Keratinocyte (primary cell): ENCODE measurements at regions not wholly inside any gene's neighbourhood (a gene's known extent, or its start where the extent isn't known, plus 50 kb on each side); places are given as distances from the start of the nearest gene placed in this dataset.

ENCODE experiments used
- DNase-seq: peaks from one replicate; pipeline ENCODE4 v3.0.0-alpha.2; 2011; ENCODE audit warnings: low read depth, missing footprints, low spot score
- FAIRE-seq: peaks from 2 replicates; lab custom pipeline; 2011; peaks lifted over from hg19 to GRCh38; lab: Jason Lieb, UNC
- H2AFZ ChIP-seq: 2 replicates; pipeline ENCODE4 v1.6.0; 2012; ENCODE audit warnings: low read length, control low read depth, inconsistent platforms; ENCODE audit not compliant: control insufficient read depth
- H3K27ac ChIP-seq: 2 replicates; pipeline ENCODE4 v1.5.1; 2011; ENCODE audit warnings: low read length; ENCODE audit not compliant: control insufficient read depth, insufficient read depth
- H3K27me3 ChIP-seq: 3 replicates; pipeline ENCODE4 v1.6.0; 2011; ENCODE audit warnings: low read length; ENCODE audit not compliant: control insufficient read depth, insufficient read depth; ENCODE audit errors: extremely low read depth
- H3K36me3 ChIP-seq, 2 experiments: 2 replicates in 1 of 2; 3 replicates in 1 of 2; pipeline ENCODE4 v1.5.1; 2011; ENCODE audit warnings: low read length in 2 of 2, mild to moderate bottlenecking in 1 of 2; ENCODE audit not compliant: control insufficient read depth in 2 of 2, insufficient read depth in 2 of 2; ENCODE audit errors: extremely low read depth in 1 of 2
- H3K4me1 ChIP-seq: 3 replicates; pipeline ENCODE4 v1.5.1; 2011; ENCODE audit warnings: low read length; ENCODE audit not compliant: control insufficient read depth, insufficient read depth; ENCODE audit errors: extremely low read depth
- H3K4me2 ChIP-seq: 3 replicates; pipeline ENCODE4 v1.6.0; 2011; ENCODE audit warnings: low read depth, low read length; ENCODE audit not compliant: control insufficient read depth, insufficient read depth; ENCODE audit errors: extremely low read depth
- H3K4me3 ChIP-seq, 3 experiments: fragments of 200-600 bp in 1 of 3; sonication (generic) in 1 of 3; 2 replicates in 2 of 3; 3 replicates in 1 of 3; pipeline ENCODE4 v1.5.1; 2011 to 2016; ENCODE audit warnings: low read length in 3 of 3, mild to moderate bottlenecking in 3 of 3, control low read depth in 2 of 3, inconsistent platforms in 1 of 3, low read depth in 1 of 3, mixed read lengths in 1 of 3, mixed run types in 1 of 3, moderate library complexity in 1 of 3; ENCODE audit not compliant: control insufficient read depth in 2 of 3, insufficient read depth in 2 of 3; ENCODE audit errors: extremely low read depth in 1 of 3
- H3K79me2 ChIP-seq: 2 replicates; pipeline ENCODE4 v1.6.0; 2012; ENCODE audit warnings: low read length; ENCODE audit not compliant: control insufficient read depth, insufficient read depth
- H3K9ac ChIP-seq: 3 replicates; pipeline ENCODE4 v1.6.0; 2011; ENCODE audit warnings: low read length; ENCODE audit not compliant: control insufficient read depth, insufficient read depth; ENCODE audit errors: extremely low read depth
- H3K9me1 ChIP-seq: 3 replicates; pipeline ENCODE4 v1.6.0; 2011; ENCODE audit warnings: low read length; ENCODE audit not compliant: control insufficient read depth, insufficient read depth; ENCODE audit errors: extremely low read depth
- H3K9me3 ChIP-seq: 2 replicates; pipeline ENCODE4 v1.5.1; 2012; ENCODE audit warnings: low read depth, low read length; ENCODE audit not compliant: control insufficient read depth
- H4K20me1 ChIP-seq: 3 replicates; pipeline ENCODE4 v1.6.0; 2011; ENCODE audit warnings: low read length; ENCODE audit not compliant: control insufficient read depth, insufficient read depth; ENCODE audit errors: extremely low read depth
- EZH2 ChIP-seq: IDR thresholded peaks from one replicate; pipeline ENCODE4 v1.6.1; 2012; ENCODE audit warnings: inconsistent platforms, mild to moderate bottlenecking, low read length, moderate library complexity
- dilution Hi-C: fragments of 300-500 bp; cut with MboI; formaldehyde crosslinking; loops from one replicate; pipeline ENCODE4 v1.7.0; 2020; ENCODE audit warnings: low sequenced_read_pairs; ENCODE audit not compliant: extremely low pct_ligation_motif_present
- TF ChIP-seq, protein P1 (sequence below), 3 experiments: IDR thresholded peaks in 1 of 3; conservative IDR thresholded peaks in 1 of 3; optimal IDR thresholded peaks in 1 of 3; 2 replicates in 2 of 3; 3 replicates in 1 of 3; pipeline versions ENCODE3 to v1.5.1; 2011; ENCODE audit warnings: low read length in 3 of 3, mild to moderate bottlenecking in 3 of 3, moderate library complexity in 2 of 3, control low read depth in 1 of 3, inconsistent platforms in 1 of 3; ENCODE audit not compliant: insufficient read depth in 2 of 3; ENCODE audit errors: extremely low read depth in 1 of 3

DNA sequence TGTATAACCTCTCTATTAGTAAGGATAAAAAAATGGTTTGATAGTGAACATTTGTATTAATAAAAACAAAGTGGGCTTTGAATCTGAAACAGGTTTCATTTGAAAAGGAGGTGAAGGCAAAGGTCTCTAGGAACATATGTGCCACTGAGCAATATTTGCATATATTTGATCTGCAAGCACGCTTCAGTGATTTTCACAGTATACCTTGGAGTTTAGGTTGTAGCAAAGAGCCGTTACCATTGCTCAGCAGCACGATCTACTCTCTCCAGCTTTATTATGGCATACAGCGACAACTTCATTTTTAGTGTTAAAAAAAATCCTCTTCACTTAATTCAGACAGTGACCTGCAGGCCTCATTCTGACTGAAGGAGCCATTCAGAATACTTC lies 75.8 kb upstream of the ZEB2 start:
- no peak for DNase-seq
- no peak for TF ChIP-seq EZH2
- TF ChIP-seq, protein P1, sequence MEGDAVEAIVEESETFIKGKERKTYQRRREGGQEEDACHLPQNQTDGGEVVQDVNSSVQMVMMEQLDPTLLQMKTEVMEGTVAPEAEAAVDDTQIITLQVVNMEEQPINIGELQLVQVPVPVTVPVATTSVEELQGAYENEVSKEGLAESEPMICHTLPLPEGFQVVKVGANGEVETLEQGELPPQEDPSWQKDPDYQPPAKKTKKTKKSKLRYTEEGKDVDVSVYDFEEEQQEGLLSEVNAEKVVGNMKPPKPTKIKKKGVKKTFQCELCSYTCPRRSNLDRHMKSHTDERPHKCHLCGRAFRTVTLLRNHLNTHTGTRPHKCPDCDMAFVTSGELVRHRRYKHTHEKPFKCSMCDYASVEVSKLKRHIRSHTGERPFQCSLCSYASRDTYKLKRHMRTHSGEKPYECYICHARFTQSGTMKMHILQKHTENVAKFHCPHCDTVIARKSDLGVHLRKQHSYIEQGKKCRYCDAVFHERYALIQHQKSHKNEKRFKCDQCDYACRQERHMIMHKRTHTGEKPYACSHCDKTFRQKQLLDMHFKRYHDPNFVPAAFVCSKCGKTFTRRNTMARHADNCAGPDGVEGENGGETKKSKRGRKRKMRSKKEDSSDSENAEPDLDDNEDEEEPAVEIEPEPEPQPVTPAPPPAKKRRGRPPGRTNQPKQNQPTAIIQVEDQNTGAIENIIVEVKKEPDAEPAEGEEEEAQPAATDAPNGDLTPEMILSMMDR (optimal IDR thresholded peaks at IDR 0.05 in 1 of 3, IDR thresholded peaks at IDR 0.05 in 1 of 3, conservative IDR thresholded peaks at IDR 0.05 in 1 of 3; ENCODE audit: extremely low read depth in 1 of 3, insufficient read depth in 2 of 3, low read length in 3 of 3), result no peak
- Histone ChIP-seq H2AFZ (no peak overlapping the region), H3K9me3 (no peaks in the 10 kb centered on the region), H3K36me3 (no peaks in the 10 kb centered on the region), H3K27ac (no peak overlapping the region), H3K4me1 (no peaks in the 10 kb centered on the region), H4K20me1 (no peaks in the 10 kb centered on the region), H3K79me2 (no peaks in the 10 kb centered on the region), H3K27me3 (no peaks in the 10 kb centered on the region), H3K4me3 (no peak overlapping the region), H3K9ac (no peak overlapping the region), H3K9me1 (no peaks in the 10 kb centered on the region), H3K4me2 (no peak overlapping the region)
- FAIRE-seq, result no peak
- dilution Hi-C loops, result no loop called here

DNA sequence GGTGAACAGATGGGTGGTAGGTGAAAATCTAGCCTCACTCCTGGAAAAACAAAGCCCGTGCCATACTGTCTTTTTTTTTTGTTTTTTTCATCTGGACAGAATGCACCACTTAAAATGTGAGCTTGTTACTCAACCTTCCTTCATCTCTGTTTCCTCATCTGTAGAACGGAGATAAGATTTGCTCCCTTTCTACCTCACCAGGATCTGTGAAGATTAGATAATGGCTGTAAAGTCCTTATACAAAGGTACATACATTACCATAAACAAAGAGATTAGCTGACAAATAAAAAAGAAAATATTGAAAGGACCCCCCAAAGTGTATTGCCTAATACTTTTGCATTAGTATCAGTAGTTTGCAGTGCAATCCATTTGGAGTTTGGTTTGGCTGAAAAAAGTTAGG lies 75.4 kb upstream of the ZEB2 start:
- TF ChIP-seq, protein P1 (optimal IDR thresholded peaks at IDR 0.05 in 1 of 3, IDR thresholded peaks at IDR 0.05 in 1 of 3, conservative IDR thresholded peaks at IDR 0.05 in 1 of 3; ENCODE audit: extremely low read depth in 1 of 3, insufficient read depth in 2 of 3, low read length in 3 of 3), result no peak
- no peak for TF ChIP-seq EZH2
- Histone ChIP-seq H3K27me3 (no peaks in the 10 kb centered on the region), H3K4me3 (no peak overlapping the region), H3K4me1 (no peaks in the 10 kb centered on the region), H3K36me3 (no peaks in the 10 kb centered on the region), H3K9ac (no peak overlapping the region), H3K9me3 (no peaks in the 10 kb centered on the region), H3K27ac (no peak overlapping the region), H2AFZ (no peak overlapping the region), H4K20me1 (no peaks in the 10 kb centered on the region), H3K9me1 (no peaks in the 10 kb centered on the region), H3K79me2 (no peaks in the 10 kb centered on the region), H3K4me2 (no peak overlapping the region)
- DNase-seq (no peak), FAIRE-seq (no peak)
- dilution Hi-C loops, result no loop called here
